ENCODE measurements at regions not wholly inside any gene's neighbourhood (a gene's known extent, or its start where the extent isn't known, plus 50 kb on each side); places are given as distances from the start of the nearest gene placed in this dataset.

- TF ChIP-seq CTCF (IDR thresholded peaks at IDR 0.05; ENCODE audit: insufficient read depth, low read length, poor library complexity, severe bottlenecking) (no peak), EZH2phosphoT487 (conservative IDR thresholded peaks at IDR 0.05; ENCODE audit: low read length) (no peak)
Measured at GRCh38 chr20:60558486-60558885, 600.3 kb downstream of the CDH26 start.
